Spleen (tissue), 7 donors: ENCODE measurements at regions not wholly inside any gene's neighbourhood (a gene's known extent, or its start where the extent isn't known, plus 50 kb on each side); places are given as distances from the start of the nearest gene placed in this dataset.

Experiments
- CTCF ChIP-seq, 11 experiments: fragments of 200-600 bp in 7 of 11; fragments of 450-650 bp in 4 of 11; sonication (generic) in 4 of 11; IDR thresholded peaks in 8 of 11; conservative IDR thresholded peaks in 3 of 11; 1 replicate in 7 of 11; 2 replicates in 4 of 11; pipeline versions ENCODE4 v1.4.0 to v1.8.0; 2016 to 2021; ENCODE audit warnings: antibody characterized with exemption in 11 of 11, inconsistent platforms in 4 of 11, mild to moderate bottlenecking in 1 of 11
- POLR2A ChIP-seq, 3 donors: fragments of 450-650 bp; IDR thresholded peaks; one replicate each; pipeline ENCODE4 v1.5.1; 2017; ENCODE audit warnings: antibody characterized with exemption in 3 of 3, mild to moderate bottlenecking in 1 of 3
- POLR2AphosphoS5 ChIP-seq, 3 donors: sonication (generic); formaldehyde crosslinking; IDR thresholded peaks; one replicate each; pipeline ENCODE4 v1.5.1; 2017; ENCODE audit warnings: antibody characterized with exemption in 3 of 3
- donor health status: DM: no; HTN: no; CAD: no; lungs with moderate emphysema.
- donor health status: DM: no; HTN: no; CAD: no.
- donor health status: DM: no; HTN: no; CAD: no.

DNA sequence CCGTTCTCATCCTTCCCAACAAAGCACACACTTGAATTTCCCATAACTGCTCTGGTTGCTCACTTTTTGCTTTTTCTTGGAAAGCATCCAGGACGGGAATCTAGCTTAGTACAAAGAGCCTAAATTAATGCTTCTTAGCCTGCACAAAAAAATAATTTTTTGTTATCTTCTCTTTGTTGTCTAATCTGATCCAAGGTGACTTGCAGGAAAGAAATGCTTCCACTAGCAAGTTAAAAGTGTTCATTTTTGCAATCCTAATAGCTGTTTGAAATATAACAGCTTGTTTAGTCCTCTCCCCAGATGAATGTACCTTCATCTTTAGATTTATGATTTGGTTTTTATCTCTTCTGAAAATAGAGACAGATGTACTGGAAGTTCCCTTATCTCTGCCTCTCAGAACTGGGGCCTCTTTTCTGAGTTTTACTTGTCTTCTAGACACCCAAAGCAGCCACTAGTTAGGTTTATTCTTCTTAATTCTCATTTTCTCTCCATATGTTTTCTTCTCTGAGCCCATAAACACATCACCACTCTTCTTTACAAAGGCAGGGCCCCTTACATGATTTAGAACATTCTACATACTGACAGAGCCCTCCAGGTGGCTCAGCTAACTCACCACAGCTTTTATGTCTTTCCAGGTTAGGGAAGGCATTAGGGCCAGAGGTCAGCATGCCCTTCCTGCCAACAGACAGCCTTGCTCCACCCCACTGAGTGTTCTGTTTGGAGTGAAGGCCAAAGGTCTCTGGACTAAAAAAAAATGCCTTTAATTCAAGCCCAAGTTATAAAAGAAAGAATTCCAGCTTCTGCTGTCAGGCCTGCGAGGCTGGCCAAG, 74.7 kb upstream of the MAP4K3 start:
- TF ChIP-seq CTCF (IDR thresholded peaks at IDR 0.05 in 8 of 11, conservative IDR thresholded peaks at IDR 0.05 in 3 of 11) = no peak
- no peak for TF ChIP-seq POLR2A (IDR thresholded peaks at IDR 0.05)
- no peak for TF ChIP-seq POLR2AphosphoS5 (IDR thresholded peaks at IDR 0.05)
